H1 (cell line): ENCODE measurements at regions not wholly inside any gene's neighbourhood (a gene's known extent, or its start where the extent isn't known, plus 50 kb on each side); places are given as distances from the start of the nearest gene placed in this dataset.

Source experiments
- CBX5 ChIP-seq: fragments of 300-800, 300-1000 bp; sonication (generic); IDR thresholded peaks from 2 replicates; pipeline ENCODE4 v1.7.1; 2016; ENCODE audit warnings: antibody characterized with exemption, low read length, low read depth
- CHD1 ChIP-seq: IDR thresholded peaks from 2 replicates; pipeline ENCODE4 v1.6.1; 2012; ENCODE audit warnings: low read depth, low read length, improper control_type of control experiment
- CTCF ChIP-seq, 3 experiments: IDR thresholded peaks; 1 replicate in 2 of 3; 2 replicates in 1 of 3; pipeline versions ENCODE4 v1.5.1 to v1.6.1; 2011; ENCODE audit warnings: low read length in 3 of 3, mild to moderate bottlenecking in 3 of 3, inconsistent platforms in 2 of 3, low read depth in 1 of 3, moderate library complexity in 1 of 3; ENCODE audit not compliant: insufficient read depth in 1 of 3; ENCODE audit errors: control extremely low read depth in 1 of 3
- EZH2 ChIP-seq: fragments of 200-600 bp; sonication (generic); IDR thresholded peaks from 2 replicates; pipeline ENCODE4 v1.7.1; 2012; ENCODE audit warnings: low read depth, mild to moderate bottlenecking, moderate library complexity, low read length, inconsistent platforms; ENCODE audit not compliant: severe bottlenecking
- FOSL1 ChIP-seq: IDR thresholded peaks from 2 replicates; pipeline ENCODE4 v1.6.1; 2011; ENCODE audit warnings: mild to moderate bottlenecking, low read depth, low read length, moderate library complexity; ENCODE audit not compliant: insufficient read depth
- NRF1 ChIP-seq: IDR thresholded peaks from 2 replicates; pipeline ENCODE4 v1.6.1; 2011; ENCODE audit warnings: mild to moderate bottlenecking, low read depth, low read length, improper control_type of control experiment
- PHF8 ChIP-seq: fragments of 200-600 bp; sonication (generic); conservative IDR thresholded peaks from 2 replicates; pipeline ENCODE4 v1.7.1; 2012; ENCODE audit warnings: low read depth, mild to moderate bottlenecking, inconsistent platforms, low read length, moderate library complexity
- POLR2A ChIP-seq, 2 experiments: IDR thresholded peaks; 1 replicate in 1 of 2; 2 replicates in 1 of 2; pipeline ENCODE4 v1.6.1; 2011; ENCODE audit warnings: low read depth in 2 of 2, low read length in 2 of 2, mild to moderate bottlenecking in 2 of 2; ENCODE audit errors: control extremely low read depth in 1 of 2
- POLR2AphosphoS5 ChIP-seq: IDR thresholded peaks from 2 replicates; pipeline ENCODE4 v1.6.1; 2011; ENCODE audit warnings: low read depth, low read length
- RNF2 ChIP-seq: fragments of 200-900, 300-1000 bp; sonication (generic); IDR thresholded peaks from 2 replicates; pipeline ENCODE4 v1.7.1; 2016; ENCODE audit warnings: borderline replicate concordance, low read depth, mild to moderate bottlenecking, antibody characterized with exemption, low read length; ENCODE audit not compliant: poor library complexity, severe bottlenecking; ENCODE audit errors: missing control alignments
- TCF12 ChIP-seq: IDR thresholded peaks from 2 replicates; pipeline ENCODE4 v1.6.1; 2011; ENCODE audit warnings: low read depth, mild to moderate bottlenecking, low read length

GRCh38 chr3:55174747-55175146 lies 246.9 kb upstream of the LRTM1 start:
- TF ChIP-seq RNF2 (no peak), CTCF (IDR thresholded peaks at IDR 0.05; ENCODE audit: control extremely low read depth in 1 of 3, insufficient read depth in 1 of 3, low read depth in 1 of 3, low read length in 3 of 3) (no peak), POLR2AphosphoS5 (no peak), TCF12 (no peak), CHD1 (no peak), CBX5 (no peak), FOSL1 (no peak), NRF1 (no peak), EZH2 (no peak), POLR2A (IDR thresholded peaks at IDR 0.05; ENCODE audit: control extremely low read depth in 1 of 2, low read depth in 2 of 2, low read length in 2 of 2) (no peak), PHF8 (no peak)
